ENCODE measurements at regions not wholly inside any gene's neighbourhood (a gene's known extent, or its start where the extent isn't known, plus 50 kb on each side); places are given as distances from the start of the nearest gene placed in this dataset.

DNA sequence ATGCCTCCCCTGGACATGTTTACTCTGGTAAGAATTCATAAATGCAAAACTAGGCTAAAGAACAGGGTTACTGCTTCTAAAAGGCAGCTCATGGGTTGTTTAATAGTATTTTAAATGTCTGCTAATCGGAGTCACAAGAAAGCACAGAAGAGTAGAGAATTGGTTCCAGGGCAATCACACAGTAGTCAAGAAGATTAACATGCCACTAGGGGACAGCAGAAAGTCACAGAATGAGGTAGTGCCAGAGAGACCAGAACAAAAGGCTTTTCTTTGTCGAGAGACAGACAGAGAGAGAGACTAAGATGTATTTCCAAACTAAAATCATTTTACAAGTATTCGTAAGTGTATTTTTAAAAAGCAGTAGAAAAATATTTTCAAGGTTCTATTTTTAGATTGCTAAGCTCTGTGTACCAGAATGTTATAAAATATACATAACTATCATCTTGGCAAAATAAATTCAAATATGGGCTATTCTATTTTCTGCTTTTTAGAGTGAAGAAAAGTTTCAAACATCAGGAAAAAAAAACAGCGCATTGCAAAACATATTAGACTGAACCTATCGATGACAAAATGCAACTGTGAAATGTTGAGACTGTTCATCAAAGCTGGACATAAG is 78.3 kb upstream of the CDIN1 start:
- DNase-seq: no peak

DNA sequence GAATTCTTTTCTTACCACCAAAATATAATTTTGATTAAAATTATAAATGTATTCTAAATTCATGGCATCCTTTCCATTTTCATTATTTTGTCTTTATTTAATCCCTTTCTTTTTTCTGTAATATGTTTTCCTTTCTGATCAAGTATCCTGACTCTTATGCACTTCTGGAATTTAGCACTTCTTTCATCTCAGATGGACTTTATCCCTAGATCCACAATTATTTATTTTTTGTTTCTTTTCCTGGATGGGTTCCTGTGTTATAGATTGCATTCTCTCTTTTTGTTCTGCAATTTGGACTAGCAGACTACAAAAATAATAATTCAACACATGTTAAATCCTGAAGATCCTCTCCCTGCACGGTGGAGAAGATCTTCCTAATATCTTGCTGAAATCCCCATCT is 76.9 kb upstream of the CDIN1 start:
- no peak for DNase-seq

DNA sequence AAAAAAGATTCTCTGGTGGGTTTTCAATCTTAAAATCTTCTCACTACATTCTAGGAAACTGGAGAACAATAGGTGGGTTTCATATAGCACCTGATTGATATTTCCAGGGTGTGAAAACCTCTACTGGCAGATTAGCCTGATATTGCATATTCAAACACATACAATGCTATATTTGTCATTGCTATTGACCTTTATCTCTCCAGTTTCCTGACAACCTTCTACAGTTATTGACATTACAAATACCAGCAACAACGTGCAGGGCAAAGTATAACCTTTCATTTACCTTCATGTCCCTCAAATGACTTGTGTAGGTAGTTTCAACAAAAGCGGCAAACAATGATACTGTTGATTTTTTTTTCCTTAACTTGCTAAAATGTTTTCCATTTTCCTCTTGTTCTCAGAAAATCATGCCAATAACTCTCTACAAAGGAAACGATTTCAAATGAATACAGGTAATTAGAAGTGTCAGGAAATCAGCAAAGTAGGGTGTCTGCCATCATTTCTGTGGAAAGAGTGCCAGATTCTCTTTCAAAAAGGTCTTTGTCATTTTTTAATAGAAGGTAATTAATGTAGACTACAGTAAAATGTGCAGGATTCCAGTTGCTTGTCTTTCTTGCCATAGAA is 72.6 kb upstream of the CDIN1 start:
- no peak for DNase-seq

DNA sequence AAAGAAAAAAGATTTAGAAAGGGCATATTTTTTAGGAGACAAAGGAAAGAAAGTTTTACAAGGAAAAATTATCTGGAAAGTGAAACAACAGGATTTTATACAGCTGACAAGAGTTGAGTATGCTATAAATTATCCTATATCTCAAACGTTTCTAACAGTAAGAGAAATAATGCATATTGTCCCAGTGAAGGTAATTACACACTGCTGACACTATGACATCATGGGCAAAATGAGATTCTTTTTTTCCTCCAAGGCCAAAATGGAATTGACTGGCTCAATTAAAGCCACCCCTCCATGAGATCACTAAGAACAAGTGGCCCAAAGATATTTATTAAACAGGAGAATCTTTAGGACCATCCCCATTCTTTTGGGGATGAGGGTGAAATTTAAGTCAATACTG is 72.0 kb upstream of the CDIN1 start:
- no peak for DNase-seq

DNA sequence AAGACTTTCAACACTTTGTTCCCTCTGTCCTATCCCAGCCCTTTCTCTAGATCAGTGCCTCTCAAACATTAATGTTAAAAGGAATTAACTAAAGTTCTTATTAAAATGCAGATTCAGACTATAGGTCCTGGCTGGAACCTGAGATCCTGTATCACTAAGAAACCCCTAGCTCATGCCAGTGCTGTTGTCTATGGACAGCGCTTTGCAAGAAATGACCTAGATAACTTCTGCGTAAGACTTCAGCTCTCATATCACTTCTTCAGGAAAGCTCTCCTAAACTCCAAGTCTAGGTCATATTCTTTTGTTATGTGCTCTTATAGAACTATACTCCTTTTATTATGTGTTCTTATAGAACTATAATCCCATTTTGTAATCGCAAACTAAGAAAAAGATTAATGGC is 67.8 kb upstream of the CDIN1 start:
- no peak for DNase-seq

DNA sequence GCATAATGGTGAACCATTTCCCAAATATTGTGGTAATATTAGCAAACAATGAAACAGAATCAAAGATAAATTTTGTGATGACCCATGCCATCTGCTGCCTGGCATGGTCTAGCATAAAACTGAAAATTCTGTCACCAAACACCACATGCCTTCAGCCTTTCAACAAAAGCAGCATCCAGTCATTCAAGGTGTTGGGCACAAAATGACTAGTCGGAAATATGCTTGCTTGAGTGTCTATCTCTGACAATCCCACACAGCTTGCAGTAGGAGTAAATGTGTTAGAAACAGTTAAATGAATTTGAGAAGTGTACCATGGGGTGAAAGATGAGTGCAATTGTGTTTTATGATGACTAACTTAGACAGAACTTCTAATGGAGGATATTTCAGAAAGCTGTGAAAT is 61.7 kb upstream of the CDIN1 start:
- DNase-seq: no peak

DNA sequence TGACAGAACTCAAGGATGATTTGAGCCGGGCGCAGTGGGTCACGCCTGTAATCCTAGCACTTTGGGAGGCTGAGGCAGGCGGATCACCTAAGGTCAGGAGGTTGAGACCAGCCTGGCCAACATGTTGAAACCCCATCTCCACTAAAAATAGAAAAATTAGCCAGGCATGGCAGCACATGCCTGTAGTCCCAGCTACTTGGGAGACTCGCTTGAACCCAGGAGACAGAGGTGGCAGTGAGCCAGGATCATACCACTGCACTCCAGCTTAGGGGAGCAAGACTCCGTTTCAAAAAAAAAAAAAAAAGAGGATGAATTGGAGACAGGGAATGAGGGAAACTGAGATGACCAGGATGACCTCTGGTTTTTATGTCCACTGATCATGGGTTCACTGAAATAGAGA is 60.4 kb upstream of the CDIN1 start:
- no peak for DNase-seq

DNA sequence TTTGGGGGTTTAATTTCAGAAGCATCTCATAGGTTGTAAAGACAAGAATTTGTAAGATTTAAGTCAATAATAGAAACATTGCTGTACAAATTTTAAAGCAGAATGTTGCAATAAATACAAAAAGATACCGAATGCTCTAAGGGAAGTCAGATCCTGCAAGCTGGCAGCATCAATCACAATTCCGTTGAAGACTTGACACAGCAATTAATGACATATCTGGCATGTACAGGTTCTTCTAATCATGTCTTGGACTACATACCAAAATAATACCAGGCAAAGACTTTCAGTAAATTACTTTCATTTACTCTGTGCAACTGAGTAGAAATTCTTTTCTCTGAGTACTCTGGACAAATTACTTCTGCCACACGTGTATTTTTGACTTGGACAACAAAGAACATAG is 54.0 kb upstream of the CDIN1 start:
- no peak for DNase-seq

DNA sequence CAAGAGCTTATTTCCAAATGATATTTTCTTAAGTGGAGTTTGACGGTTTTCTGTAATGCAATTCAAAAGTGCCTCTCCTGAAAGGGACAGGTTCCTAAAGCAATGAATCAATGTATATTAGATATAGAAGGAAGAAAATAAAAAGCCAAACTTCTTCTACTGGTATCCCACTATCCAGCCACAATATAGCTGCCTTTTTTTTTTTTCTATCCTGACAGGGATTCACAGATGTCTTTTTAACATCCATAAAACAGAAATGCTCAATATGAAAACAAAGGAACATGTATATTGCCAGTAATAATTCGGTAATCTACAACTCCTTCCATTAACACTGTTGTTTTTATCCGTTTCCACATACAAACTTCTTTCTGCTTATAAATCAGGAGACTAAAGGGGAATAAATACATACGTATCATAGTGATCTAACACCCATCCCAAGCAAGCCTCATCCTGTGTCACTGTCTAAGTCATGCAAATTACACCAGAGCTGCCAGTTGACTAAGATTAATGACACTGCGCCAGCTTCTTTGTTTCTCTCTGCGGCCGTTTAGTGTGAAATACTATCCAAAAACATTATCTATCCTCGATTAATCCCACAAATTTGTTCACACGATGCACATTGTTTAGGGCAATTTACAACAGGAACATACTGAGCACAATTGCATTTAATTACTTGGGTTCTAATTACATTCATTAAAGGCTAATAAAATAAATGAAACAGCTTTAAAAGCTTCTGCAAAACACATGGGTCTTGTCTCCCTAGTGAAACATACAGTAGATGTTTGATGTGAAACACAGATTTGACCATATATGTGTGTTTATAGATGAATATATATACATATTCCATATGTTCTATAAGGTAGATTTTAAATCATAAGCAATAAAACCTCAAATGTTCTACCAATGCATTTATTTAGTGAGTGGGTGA is 51.9 kb upstream of the CDIN1 start:
- no peak for DNase-seq

DNA sequence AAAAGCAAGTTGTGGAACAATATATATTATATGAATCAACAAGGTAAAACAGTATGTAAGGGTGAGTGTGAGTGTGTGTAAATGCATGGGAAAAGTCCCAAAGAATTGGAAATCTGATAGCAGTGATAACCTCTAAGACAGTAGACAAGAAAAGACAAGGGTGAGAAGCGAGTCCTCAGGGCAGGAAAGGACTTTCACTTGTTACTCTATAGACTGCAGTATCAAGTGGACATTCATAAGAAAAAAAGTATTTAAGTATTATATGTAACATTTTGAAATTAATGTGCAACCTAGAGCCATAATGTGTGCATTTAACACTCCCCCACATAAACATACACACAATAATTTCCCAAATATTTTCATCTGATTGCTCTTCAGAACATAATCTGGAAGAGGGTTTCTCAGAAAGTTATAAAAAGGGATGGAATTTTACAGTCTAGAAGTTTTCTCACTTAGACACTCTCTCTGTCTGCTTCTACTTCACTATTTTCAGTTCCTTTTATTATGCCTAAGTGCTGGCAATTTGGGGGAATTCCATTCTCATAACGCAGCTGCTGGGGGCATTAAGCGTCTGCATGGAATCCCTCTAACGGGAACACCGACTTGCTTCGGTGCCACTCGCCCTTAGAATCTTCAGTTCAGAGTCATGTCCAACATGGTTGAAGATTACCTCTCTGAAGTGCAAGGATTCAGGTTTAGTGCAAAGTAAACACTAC is 50.0 kb upstream of the CDIN1 start:
- DNase-seq: no peak

Measured in activated CD8-positive, alpha-beta memory T cell treated with anti-CD3 and anti-CD28 coated beads for 24 hours (primary cell).